ENCODE measurements at regions not wholly inside any gene's neighbourhood (a gene's known extent, or its start where the extent isn't known, plus 50 kb on each side); places are given as distances from the start of the nearest gene placed in this dataset.

GRCh38 chr2:65742977-65743376 lies 310.6 kb upstream of the SPRED2 start:
- no peaks in the 10 kb centered on the region for H3K27me3 ChIP-seq
- no peaks in the 10 kb centered on the region for H3K9me3 ChIP-seq
- no peak for ATAC-seq
- no peak overlapping the region for H3K4me3 ChIP-seq
- H3K27ac ChIP-seq, result no peak overlapping the region
- no peaks in the 10 kb centered on the region for H3K36me3 ChIP-seq
- H3K4me1 ChIP-seq, result no peaks in the 10 kb centered on the region
- DNase-seq, result no peak
- TF ChIP-seq CTCF (IDR thresholded peaks at IDR 0.05), result no peak
- intact Hi-C loops (cut with DNase I), result no loop called here

GRCh38 chr2:65739927-65740326 lies 307.5 kb upstream of the SPRED2 start:
- no peaks in the 10 kb centered on the region for H3K36me3 ChIP-seq
- intact Hi-C loops (cut with DNase I), result no loop called here
- no peaks in the 10 kb centered on the region for H3K9me3 ChIP-seq
- ATAC-seq, result no peak
- no peaks in the 10 kb centered on the region for H3K4me1 ChIP-seq
- TF ChIP-seq CTCF (IDR thresholded peaks at IDR 0.05), result no peak
- no peak overlapping the region for H3K27ac ChIP-seq
- no peaks in the 10 kb centered on the region for H3K27me3 ChIP-seq
- H3K4me3 ChIP-seq, result no peak overlapping the region
- DNase-seq, result no peak

GRCh38 chr2:65737452-65738011 lies 305.1 kb upstream of the SPRED2 start:
- Histone ChIP-seq H3K9me3 (no peaks in the 10 kb centered on the region), H3K4me1 (no peaks in the 10 kb centered on the region), H3K36me3 (no peaks in the 10 kb centered on the region), H3K27me3 (no peaks in the 10 kb centered on the region), H3K4me3 (no peak overlapping the region), H3K27ac (no peak overlapping the region)
- DNase-seq (no peak), ATAC-seq (no peak)
- intact Hi-C loops (cut with DNase I), result no loop called here
- TF ChIP-seq CTCF (IDR thresholded peaks at IDR 0.05), result no peak

- H3K27ac ChIP-seq, result no peak overlapping the region
- DNase-seq (no peak), ATAC-seq (no peak)
- H3K9me3 ChIP-seq, result no peaks in the 10 kb centered on the region
- TF ChIP-seq CTCF (IDR thresholded peaks at IDR 0.05), result no peak
- intact Hi-C loops (cut with DNase I), result no loop called here
- H3K4me3 ChIP-seq, result no peak overlapping the region
- H3K4me1 ChIP-seq, result no peaks in the 10 kb centered on the region
- no peaks in the 10 kb centered on the region for H3K36me3 ChIP-seq
- no peaks in the 10 kb centered on the region for H3K27me3 ChIP-seq
These were observed 299.1 kb upstream of the SPRED2 start for GRCh38 chr2:65731476-65731875.

- TF ChIP-seq CTCF (IDR thresholded peaks at IDR 0.05), result no peak
- H3K27me3 ChIP-seq, result no peaks in the 10 kb centered on the region
- no peaks in the 10 kb centered on the region for H3K9me3 ChIP-seq
- intact Hi-C loops (cut with DNase I), result no loop called here
- ATAC-seq (no peak), DNase-seq (no peak)
- no peaks in the 10 kb centered on the region for H3K36me3 ChIP-seq
- no peak overlapping the region for H3K27ac ChIP-seq
- H3K4me1 ChIP-seq, result no peaks in the 10 kb centered on the region
- no peak overlapping the region for H3K4me3 ChIP-seq
These were observed 297.8 kb upstream of the SPRED2 start for GRCh38 chr2:65730186-65730585.

GRCh38 chr2:65729246-65729645 lies 296.8 kb upstream of the SPRED2 start:
- ATAC-seq, result no peak
- H3K27me3 ChIP-seq, result no peaks in the 10 kb centered on the region
- no peaks in the 10 kb centered on the region for H3K9me3 ChIP-seq
- intact Hi-C loops (cut with DNase I), result no loop called here
- no peak overlapping the region for H3K27ac ChIP-seq
- TF ChIP-seq CTCF (IDR thresholded peaks at IDR 0.05), result no peak
- no peaks in the 10 kb centered on the region for H3K36me3 ChIP-seq
- H3K4me3 ChIP-seq, result no peak overlapping the region
- H3K4me1 ChIP-seq, result no peaks in the 10 kb centered on the region
- DNase-seq, result no peak

All from upper lobe of right lung (tissue), 1 donor.